Astrocyte of the hippocampus (primary cell): ENCODE measurements at regions not wholly inside any gene's neighbourhood (a gene's known extent, or its start where the extent isn't known, plus 50 kb on each side); places are given as distances from the start of the nearest gene placed in this dataset.

Experiments
- DNase-seq: peaks from one replicate; pipeline ENCODE4 v3.0.0; 2011; ENCODE audit warnings: low read depth, low spot score

- no peak for DNase-seq
These were observed 302.7 kb downstream of the CYP26B1 start for GRCh38 chr2:71844967-71845366.

DNA sequence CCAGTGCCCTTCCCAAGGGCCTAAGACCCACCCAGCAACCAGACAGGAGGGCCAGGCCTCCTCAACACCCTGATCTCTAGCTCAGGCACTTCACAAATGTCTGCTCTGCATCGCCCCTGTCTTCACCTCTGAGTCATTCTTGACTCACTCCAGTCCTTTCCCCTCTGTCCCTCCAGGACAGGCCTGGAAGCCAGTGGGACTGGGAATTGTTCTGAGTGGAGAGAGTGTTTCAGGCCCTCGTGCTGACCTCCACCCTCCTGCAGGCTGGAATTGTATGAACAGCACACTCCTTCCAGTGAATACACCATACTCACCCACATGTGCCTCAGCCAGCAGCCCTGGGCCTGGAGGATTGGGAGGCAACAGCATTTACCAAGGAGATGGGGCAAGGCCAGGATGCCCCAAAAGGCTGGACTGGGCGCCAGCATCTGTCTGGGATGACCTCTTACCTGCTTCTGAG lies 304.2 kb downstream of the CYP26B1 start:
- peak; percentile 57 for DNase-seq

DNA sequence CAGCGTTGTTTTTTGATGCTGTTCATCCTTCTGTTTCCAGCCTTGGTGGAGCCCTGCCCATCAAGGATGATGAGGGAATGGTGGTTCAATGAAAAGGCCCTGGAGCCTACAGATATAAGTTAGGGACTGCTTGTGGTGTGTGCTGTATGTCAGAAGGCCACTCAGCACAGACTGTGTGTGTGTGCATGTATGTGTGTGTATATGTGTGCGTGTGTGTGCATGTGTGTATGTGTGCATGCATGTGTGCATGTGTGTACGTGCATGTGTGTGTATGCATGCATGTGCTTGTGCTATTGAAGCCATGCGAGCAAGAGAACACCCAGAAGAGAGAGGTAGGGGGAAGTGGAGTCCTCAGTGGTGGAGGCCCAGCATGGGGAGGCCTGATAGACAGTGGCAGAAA lies 304.9 kb downstream of the CYP26B1 start:
- no peak for DNase-seq

DNA sequence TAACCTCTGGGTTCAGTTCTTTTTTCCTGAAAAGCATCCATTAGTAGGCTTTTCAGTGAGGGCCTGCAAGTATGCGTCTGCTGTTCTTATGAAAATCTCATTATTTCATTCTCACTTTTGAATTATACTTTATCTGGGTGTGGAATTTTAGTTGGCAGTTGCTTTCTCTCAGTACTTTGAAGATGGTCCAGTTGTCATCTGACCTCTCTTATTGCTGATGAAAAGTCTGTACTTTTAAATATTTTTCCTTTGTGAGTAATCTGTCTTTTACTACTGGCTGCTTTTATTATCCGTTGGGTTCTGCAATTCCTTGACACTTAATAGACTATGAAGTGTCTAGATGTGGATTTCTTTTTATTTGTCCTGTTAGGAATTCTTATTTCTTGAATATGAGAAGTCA lies 307.8 kb downstream of the CYP26B1 start:
- no peak for DNase-seq

DNA sequence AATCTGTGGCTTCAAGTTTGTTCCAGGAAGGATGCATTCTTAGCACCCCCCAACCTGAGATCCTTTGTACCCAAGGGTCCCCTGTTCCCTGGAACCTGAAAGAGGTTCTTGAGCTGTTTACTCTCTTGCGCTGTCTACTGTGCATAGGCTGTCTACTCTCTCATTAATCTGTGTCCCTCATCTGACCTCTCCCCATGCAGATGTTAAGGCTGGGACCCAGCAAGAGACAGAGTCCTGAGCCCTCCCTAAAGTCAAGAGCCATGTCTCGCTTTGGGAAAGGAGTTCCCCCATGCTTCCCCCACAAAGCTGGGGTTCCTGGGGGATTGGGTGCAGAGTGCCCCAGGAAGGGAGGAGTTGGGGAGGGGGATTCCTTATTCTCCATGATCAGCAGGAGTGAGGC lies 312.9 kb downstream of the CYP26B1 start:
- no peak for DNase-seq

GRCh38 chr2:71833855-71834560 lies 313.7 kb downstream of the CYP26B1 start:
- no peak for DNase-seq

- DNase-seq = no peak
These were observed 314.4 kb downstream of the CYP26B1 start for GRCh38 chr2:71833272-71833671.

DNA sequence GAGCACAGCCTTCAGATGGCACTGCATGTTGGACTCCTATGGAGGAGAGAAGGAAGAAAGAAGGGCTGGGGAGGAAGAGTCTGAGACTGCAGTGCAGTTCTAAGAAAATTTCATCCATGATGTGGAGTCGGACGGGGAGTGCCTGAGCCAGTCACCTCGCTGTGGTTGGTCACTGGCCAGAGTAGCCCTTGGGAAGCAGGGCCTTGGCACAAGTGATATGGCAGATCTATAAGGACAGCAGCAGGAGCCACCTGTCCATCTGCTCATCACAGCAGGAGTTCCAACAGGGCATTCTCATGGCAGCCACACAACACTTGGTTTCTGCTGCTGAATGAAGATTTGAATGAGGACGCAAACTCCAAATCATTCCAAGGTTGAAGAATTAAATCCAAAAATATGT lies 314.8 kb downstream of the CYP26B1 start:
- DNase-seq = no peak

GRCh38 chr2:71832388-71832787 lies 315.3 kb downstream of the CYP26B1 start:
- DNase-seq = no peak

- DNase-seq = peak; percentile 93
These were observed 316.5 kb downstream of the CYP26B1 start for GRCh38 chr2:71831193-71831577.

DNA sequence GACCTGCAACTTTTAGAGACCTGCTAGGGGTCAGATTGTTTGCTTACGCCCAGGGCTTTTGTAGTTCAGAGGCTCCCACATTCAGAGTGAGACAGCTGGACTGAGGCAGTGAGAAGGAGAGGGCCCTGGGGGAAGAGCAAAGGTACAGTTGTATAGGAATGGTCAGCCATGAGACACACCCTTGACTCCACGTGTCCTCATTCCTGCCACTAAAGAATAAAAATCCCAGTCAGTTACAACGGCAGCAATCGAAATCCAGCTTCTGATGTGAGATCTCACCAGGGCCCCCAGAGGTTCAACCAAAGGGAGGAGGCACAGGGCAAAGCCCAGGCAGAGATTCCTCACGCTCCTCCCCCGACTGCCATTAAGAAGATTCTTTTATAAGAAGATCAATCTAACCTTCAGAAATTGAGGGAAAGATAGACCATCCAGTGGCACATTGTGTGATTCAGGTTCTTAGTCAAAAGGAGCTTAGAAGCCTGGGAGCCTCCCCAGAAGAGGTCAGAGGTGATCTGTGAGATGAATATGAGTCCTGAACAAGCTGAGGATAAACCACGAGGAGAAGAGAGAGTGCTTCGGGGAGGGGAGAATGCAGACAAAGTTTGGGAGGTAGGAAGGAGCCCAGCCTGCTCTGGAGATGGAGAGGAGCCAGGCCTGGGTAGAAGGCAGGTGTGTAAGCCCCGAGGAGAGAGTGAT lies 317.0 kb downstream of the CYP26B1 start:
- no peak for DNase-seq

GRCh38 chr2:71829008-71829407 lies 318.7 kb downstream of the CYP26B1 start:
- no peak for DNase-seq

DNA sequence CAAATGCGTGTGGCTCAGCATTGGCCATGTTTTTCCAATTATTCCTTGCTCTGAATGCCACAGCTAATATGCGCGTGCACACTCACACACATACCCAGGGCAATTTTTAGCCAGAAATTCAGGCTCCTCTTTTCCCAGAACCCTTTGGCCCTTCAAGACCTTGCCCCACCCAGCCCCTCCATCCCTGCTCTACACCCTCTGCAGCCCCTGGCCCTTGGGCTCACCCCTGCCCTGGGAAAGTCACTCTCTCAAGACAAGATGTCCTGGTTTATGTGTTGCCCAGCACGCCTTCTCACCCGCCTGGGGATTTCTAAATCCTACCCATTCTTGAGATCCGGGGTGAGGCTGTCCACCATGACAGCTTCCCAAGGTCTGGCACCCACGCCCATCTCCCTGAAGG lies 319.7 kb downstream of the CYP26B1 start:
- no peak for DNase-seq

DNA sequence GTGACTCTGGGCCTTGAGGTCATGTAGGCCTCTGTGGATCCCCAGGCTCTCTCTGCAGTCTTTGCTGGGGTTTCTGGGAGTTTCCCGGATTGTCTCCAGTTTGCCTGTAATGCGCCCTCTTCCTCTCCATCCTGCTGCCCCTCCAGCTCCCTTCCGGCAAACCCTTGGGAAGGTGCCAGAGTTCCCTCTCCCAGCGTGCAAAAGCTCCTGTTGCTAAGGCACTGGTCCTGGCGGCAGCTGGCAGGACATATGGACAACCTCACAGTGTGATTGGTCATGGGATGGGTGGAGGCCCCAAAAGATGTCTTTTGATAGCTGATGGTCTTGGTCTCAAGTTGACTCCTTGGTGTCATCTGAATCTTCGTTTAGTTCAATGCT lies 320.1 kb downstream of the CYP26B1 start:
- no peak for DNase-seq

DNA sequence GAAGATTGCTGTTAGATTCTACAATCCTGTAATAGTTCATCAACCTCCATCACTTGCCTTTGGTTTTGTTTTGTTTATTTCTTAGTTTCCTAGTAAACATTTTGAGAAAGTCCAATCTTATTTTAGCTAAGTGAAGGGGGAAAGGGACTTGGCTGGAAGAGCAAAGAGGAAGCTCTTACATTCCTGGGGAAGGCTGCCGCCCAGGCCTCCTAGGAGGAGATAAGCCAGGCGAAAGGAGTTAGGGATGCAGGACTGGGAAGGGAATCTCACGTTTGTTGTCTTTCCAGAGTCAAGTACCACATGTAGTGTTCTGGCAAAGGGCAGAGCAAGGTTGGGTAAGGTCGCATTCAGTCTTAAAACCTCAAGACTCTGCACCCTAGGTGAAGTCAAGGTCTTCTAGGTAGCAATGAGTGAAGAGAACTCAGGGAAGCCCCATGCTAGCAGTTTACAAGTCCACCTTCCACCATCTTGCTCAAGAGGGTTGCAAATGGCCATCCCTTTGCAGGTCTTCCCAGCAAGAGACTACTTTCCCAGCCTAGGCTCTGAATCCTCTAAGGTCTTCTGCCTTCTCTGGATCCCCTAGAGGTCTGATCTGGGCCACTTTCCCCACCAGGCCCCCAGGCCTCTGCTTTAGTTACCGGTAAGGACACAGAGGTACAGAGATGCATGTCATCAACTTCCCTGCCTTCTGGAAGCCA lies 320.7 kb downstream of the CYP26B1 start:
- no peak for DNase-seq

- DNase-seq = no peak
These were observed 321.4 kb downstream of the CYP26B1 start for GRCh38 chr2:71826299-71826698.

- no peak for DNase-seq
These were observed 323.2 kb downstream of the CYP26B1 start for GRCh38 chr2:71824436-71824835.

DNA sequence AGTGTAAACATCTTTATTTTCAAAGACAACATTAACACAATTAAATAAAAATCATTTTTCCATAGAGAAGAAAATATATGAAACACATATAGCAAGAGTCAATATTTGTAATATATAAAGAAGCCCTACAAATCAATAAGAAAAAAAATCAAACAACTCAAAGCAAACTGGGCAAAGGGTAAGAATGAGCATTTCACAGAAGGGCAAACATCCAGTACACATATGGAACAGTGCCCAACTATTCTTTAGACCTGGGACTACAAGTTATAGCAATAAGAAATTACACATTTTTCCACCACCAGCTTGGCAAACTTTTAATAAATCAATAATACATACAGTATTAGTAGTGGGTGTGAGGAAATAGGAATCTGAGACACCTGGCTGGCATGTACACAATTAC lies 324.1 kb downstream of the CYP26B1 start:
- no peak for DNase-seq

DNA sequence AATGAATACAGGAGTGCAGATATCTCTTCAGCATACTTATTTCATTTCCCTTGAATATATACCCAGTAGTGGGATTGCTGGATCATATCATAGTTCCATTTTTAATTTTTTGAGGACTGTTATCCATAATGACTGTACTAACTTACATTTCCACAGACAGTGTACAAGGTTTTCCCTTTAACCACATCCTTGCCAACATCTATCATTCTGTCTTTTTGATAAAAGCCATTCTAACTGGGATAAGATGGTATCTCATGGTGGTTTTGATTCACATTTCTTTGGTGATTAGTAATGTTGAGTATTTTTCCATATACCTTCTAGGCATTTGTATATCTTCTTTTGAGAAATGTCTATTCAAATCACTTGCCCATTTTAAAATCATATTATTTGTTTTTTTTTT lies 325.2 kb downstream of the CYP26B1 start:
- no peak for DNase-seq

GRCh38 chr2:71821856-71822255 lies 325.8 kb downstream of the CYP26B1 start:
- no peak for DNase-seq

DNA sequence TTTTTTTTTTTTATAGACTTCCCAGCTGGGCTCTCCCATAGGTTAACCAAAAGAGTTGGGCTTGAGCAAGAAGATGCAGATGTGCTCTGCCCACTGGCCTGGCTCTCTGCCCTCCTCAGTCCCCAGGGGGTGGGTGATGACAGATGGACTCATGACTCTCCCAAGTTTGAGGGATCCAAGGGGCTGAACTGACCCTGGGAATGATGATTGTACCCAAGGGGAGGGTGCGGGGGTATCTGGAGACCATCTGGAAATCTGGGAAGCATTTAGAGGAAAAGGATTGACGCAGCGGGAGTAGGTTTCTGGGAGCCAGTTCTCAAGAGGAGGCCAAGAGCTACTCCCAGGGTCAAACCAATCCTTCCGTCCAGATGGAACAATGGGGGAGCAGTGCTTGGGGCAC lies 330.8 kb downstream of the CYP26B1 start:
- DNase-seq = no peak

- no peak for DNase-seq
These were observed 331.8 kb downstream of the CYP26B1 start for GRCh38 chr2:71815701-71816474.
